Activated naive CD4-positive, alpha-beta T cell (primary cell): ENCODE measurements at regions not wholly inside any gene's neighbourhood (a gene's known extent, or its start where the extent isn't known, plus 50 kb on each side); places are given as distances from the start of the nearest gene placed in this dataset.

Experiments
- DNase-seq, 4 experiments: peaks; one replicate each; lab custom pipeline; 2025; lab: John Stamatoyannopoulos, UW

- no peak for DNase-seq
Measured at GRCh38 chr13:74485757-74486156, 351.6 kb upstream of the KLF12 start.

- no peak for DNase-seq
Measured at GRCh38 chr13:74479124-74479523, 344.9 kb upstream of the KLF12 start.

GRCh38 chr13:74476788-74477187, 342.6 kb upstream of the KLF12 start:
- no peak for DNase-seq

GRCh38 chr13:74476365-74476764, 342.2 kb upstream of the KLF12 start:
- DNase-seq: no peak

GRCh38 chr13:74466864-74467263, 332.7 kb upstream of the KLF12 start:
- DNase-seq: no peak

GRCh38 chr13:74466020-74466419, 331.8 kb upstream of the KLF12 start:
- no peak for DNase-seq

GRCh38 chr13:74465271-74465670, 331.1 kb upstream of the KLF12 start:
- no peak for DNase-seq

- DNase-seq: no peak
Measured at GRCh38 chr13:74464670-74465069, 330.5 kb upstream of the KLF12 start.

GRCh38 chr13:74461011-74461410, 326.8 kb upstream of the KLF12 start:
- no peak for DNase-seq

GRCh38 chr13:74452881-74453280, 318.7 kb upstream of the KLF12 start:
- no peak for DNase-seq

- no peak for DNase-seq
Measured at GRCh38 chr13:74452176-74452575, 318.0 kb upstream of the KLF12 start.

- DNase-seq: no peak
Measured at GRCh38 chr13:74450964-74451363, 316.8 kb upstream of the KLF12 start.

- DNase-seq: no peak
Measured at GRCh38 chr13:74450525-74450845, 316.3 kb upstream of the KLF12 start.

- no peak for DNase-seq
Measured at GRCh38 chr13:74449811-74450524, 315.8 kb upstream of the KLF12 start.

GRCh38 chr13:74444864-74445479, 310.8 kb upstream of the KLF12 start:
- DNase-seq: no peak

GRCh38 chr13:74444161-74444571, 310.0 kb upstream of the KLF12 start:
- DNase-seq: no peak

GRCh38 chr13:74443631-74444030, 309.4 kb upstream of the KLF12 start:
- DNase-seq: no peak

GRCh38 chr13:74442751-74443150, 308.5 kb upstream of the KLF12 start:
- DNase-seq: no peak

- no peak for DNase-seq
Measured at GRCh38 chr13:74438901-74439300, 304.7 kb upstream of the KLF12 start.

GRCh38 chr13:74434782-74435181, 300.6 kb upstream of the KLF12 start:
- DNase-seq: no peak

- no peak for DNase-seq
Measured at GRCh38 chr13:74424455-74424854, 290.3 kb upstream of the KLF12 start.

GRCh38 chr13:74423434-74423833, 289.2 kb upstream of the KLF12 start:
- no peak for DNase-seq

- DNase-seq: no peak
Measured at GRCh38 chr13:74414458-74414857, 280.3 kb upstream of the KLF12 start.

GRCh38 chr13:74413482-74413881, 279.3 kb upstream of the KLF12 start:
- no peak for DNase-seq
